Nephron (organoid): ENCODE measurements at regions not wholly inside any gene's neighbourhood (a gene's known extent, or its start where the extent isn't known, plus 50 kb on each side); places are given as distances from the start of the nearest gene placed in this dataset.
"Not testable (repeated sequence)": the region's sequence is repeated elsewhere in the genome, so short reads cannot be mapped to it uniquely, and the experiment has no call there.

ENCODE experiments used
- H3K27ac Mint-ChIP-seq, 3 experiments: 2 replicates each; pipeline ENCODE4 v1.8.0; 2020; ENCODE audit warnings: mixed read lengths in 3 of 3, mild to moderate bottlenecking in 2 of 3, moderate library complexity in 1 of 3
- H3K27me3 Mint-ChIP-seq: 2 replicates; pipeline ENCODE4 v1.8.0; 2021; ENCODE audit warnings: low read depth, mild to moderate bottlenecking, moderate library complexity, mixed read lengths
- H3K36me3 Mint-ChIP-seq: 2 replicates; pipeline ENCODE4 v1.8.0; 2020; ENCODE audit warnings: low read depth, mixed read lengths
- H3K4me1 Mint-ChIP-seq: 2 replicates; pipeline ENCODE4 v1.8.0; 2020; ENCODE audit warnings: mixed read lengths
- H3K4me3 Mint-ChIP-seq, 3 experiments: 2 replicates each; pipeline ENCODE4 v1.8.0; 2020; ENCODE audit warnings: mild to moderate bottlenecking in 3 of 3, mixed read lengths in 3 of 3, moderate library complexity in 2 of 3
- H3K9me3 Mint-ChIP-seq: 2 replicates; pipeline ENCODE4 v1.8.0; 2020; ENCODE audit warnings: mixed read lengths
- CTCF ChIP-seq, 3 experiments: fragments of 200-600 bp; sonication (generic); IDR thresholded peaks; one replicate each; pipeline ENCODE4 v1.5.0; 2021; ENCODE audit warnings: antibody characterized with exemption in 3 of 3; ENCODE audit not compliant: unreplicated experiment in 3 of 3

- Mint-ChIP-seq H3K9me3 (no peaks in the 10 kb centered on the region), H3K27ac (no peak overlapping the region), H3K4me3 (no peak overlapping the region), H3K36me3 (no peaks in the 10 kb centered on the region), H3K27me3 (no peaks in the 10 kb centered on the region), H3K4me1 (no peaks in the 10 kb centered on the region)
- no peak for TF ChIP-seq CTCF (IDR thresholded peaks at IDR 0.05; ENCODE audit: unreplicated experiment in 3 of 3)
Measured at GRCh38 chr12:119931402-119931801, 54.3 kb upstream of the CIT start.

DNA sequence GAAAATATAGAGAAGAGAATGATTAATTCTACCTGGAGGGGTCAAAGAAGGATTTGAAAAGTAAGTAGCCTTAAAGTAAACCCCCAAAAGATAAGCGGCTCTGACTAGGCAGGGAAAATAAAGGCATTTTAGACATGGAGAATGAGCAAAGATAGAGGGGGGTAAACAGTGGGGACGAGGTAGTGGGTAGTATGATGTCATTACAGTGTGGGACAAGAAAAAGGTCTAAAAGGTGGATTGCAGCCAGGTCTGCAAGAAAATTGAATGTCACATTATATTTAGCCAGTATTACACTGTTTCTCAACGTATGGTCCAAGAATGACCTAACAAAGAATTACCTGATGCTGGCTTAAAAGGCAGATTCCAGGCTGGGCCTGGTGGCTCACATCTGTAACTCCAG lies 55.8 kb upstream of the CIT start:
- no peak overlapping the region for H3K27ac Mint-ChIP-seq
- H3K4me3 Mint-ChIP-seq: no peak overlapping the region
- H3K9me3 Mint-ChIP-seq: no peaks in the 10 kb centered on the region

DNA sequence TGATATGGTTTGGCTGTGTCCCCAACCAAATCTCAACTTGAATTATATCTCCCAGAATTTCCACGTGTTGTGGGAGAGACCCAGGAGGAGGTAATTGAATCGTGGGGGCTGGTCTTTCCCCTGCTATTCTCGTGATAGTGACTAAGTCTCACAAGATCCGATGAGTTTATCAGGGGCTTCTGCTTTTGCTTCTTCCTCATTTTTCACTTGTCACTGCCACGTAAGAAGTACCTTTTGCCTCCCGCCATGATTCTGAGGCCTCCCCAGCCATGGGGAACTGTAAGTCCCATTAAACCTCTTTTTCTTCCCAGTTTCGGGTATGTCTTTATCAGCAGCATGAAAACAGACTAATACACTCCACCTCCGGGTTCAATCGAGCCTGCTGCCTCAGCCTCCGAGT lies 54.3 kb upstream of the BICDL1 start:
- not testable (repeated sequence) for H3K27ac Mint-ChIP-seq, H3K4me1 Mint-ChIP-seq, H3K27me3 Mint-ChIP-seq, H3K4me3 Mint-ChIP-seq, H3K36me3 Mint-ChIP-seq, H3K9me3 Mint-ChIP-seq

More for the DNA sequence above, 55.8 kb upstream of the CIT start:
- no peaks in the 10 kb centered on the region for H3K4me1 Mint-ChIP-seq
- H3K36me3 Mint-ChIP-seq: no peaks in the 10 kb centered on the region
- no peak for TF ChIP-seq CTCF (IDR thresholded peaks at IDR 0.05; ENCODE audit: unreplicated experiment in 3 of 3)
- H3K27me3 Mint-ChIP-seq: peaks cover under 1% of the 10 kb centered on the region

GRCh38 chr12:119936705-119937311 lies 52.2 kb upstream of the BICDL1 start:
- Mint-ChIP-seq H3K27me3 (peaks cover 4% of the 10 kb centered on the region), H3K9me3 (no peaks in the 10 kb centered on the region), H3K36me3 (no peaks in the 10 kb centered on the region), H3K27ac (no peak overlapping the region), H3K4me3 (no peak overlapping the region), H3K4me1 (no peaks in the 10 kb centered on the region)
- TF ChIP-seq CTCF (IDR thresholded peaks at IDR 0.05; ENCODE audit: unreplicated experiment in 3 of 3): no peak

DNA sequence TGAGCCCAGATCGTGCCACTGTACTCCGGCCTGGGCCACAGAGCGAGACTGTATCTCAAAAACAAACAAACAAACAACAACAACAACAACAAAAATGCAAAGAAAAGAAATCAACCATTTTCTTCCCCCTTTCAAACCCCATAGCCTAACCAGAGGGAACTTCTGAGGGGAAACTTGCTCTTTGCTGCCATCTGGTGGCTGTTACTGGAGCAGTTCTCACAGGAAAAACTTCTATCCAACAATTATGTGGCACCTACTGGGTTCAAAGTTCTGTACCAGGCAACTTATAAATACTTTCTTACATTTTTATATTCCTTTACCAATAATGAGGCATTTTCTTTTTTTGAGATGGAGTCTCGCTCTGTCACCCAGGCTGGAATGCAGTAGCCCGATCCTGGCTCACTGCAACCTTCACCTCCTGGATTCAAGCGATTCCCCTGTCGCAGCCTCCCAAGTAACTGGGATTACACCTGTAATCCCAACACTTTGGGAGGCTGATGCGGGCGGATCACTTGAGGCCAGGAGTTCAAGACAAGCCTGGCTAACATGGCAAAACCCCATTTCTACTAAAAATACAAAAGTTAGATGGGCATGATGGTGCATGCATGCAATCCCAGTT lies 50.9 kb upstream of the BICDL1 start:
- peaks cover 4% of the 10 kb centered on the region for H3K27me3 Mint-ChIP-seq
- no peaks in the 10 kb centered on the region for H3K4me1 Mint-ChIP-seq
- no peak overlapping the region for H3K27ac Mint-ChIP-seq
- peak; percentile 86 to 93 (median 89) for TF ChIP-seq CTCF (IDR thresholded peaks at IDR 0.05; ENCODE audit: unreplicated experiment in 3 of 3)
- H3K9me3 Mint-ChIP-seq: no peaks in the 10 kb centered on the region
- H3K36me3 Mint-ChIP-seq: no peaks in the 10 kb centered on the region
- no peak overlapping the region for H3K4me3 Mint-ChIP-seq
